Liver (tissue), 8 donors: ENCODE measurements at regions not wholly inside any gene's neighbourhood (a gene's known extent, or its start where the extent isn't known, plus 50 kb on each side); places are given as distances from the start of the nearest gene placed in this dataset.

Experiments used
- DNase-seq: peaks from one replicate; pipeline ENCODE4 v3.0.0-alpha.2; 2017; ENCODE audit warnings: low spot score
- H3K27ac ChIP-seq, 2 donors: one replicate each; pipeline ENCODE4 v1.7.0; 2013; ENCODE audit warnings: inconsistent platforms in 2 of 2, low read length in 2 of 2, control low read depth in 1 of 2, low read depth in 1 of 2, mild to moderate bottlenecking in 1 of 2
- H3K27me3 ChIP-seq, 4 donors: one replicate each; pipeline versions ENCODE4 v1.6.1 to v1.7.0; 2013; ENCODE audit warnings: low read length in 3 of 4, inconsistent platforms in 1 of 4, mild to moderate bottlenecking in 1 of 4, moderate library complexity in 1 of 4; ENCODE audit not compliant: control insufficient read depth in 4 of 4, insufficient read depth in 4 of 4
- H3K36me3 ChIP-seq, 4 donors: one replicate each; pipeline versions ENCODE4 v1.6.1 to v1.7.0; 2013; ENCODE audit warnings: low read length in 3 of 4, mild to moderate bottlenecking in 3 of 4, low read depth in 1 of 4, moderate library complexity in 1 of 4; ENCODE audit not compliant: control insufficient read depth in 4 of 4, insufficient read depth in 3 of 4
- H3K4me1 ChIP-seq, 4 donors: one replicate each; pipeline versions ENCODE4 v1.6.1 to v1.7.0; 2013; ENCODE audit warnings: low read length in 3 of 4, mild to moderate bottlenecking in 3 of 4, moderate library complexity in 1 of 4; ENCODE audit not compliant: control insufficient read depth in 4 of 4, insufficient read depth in 4 of 4
- H3K4me3 ChIP-seq, 3 donors: one replicate each; pipeline versions ENCODE4 v1.6.1 to v1.7.0; 2013; ENCODE audit warnings: low read length in 3 of 3, control low read depth in 1 of 3, low read depth in 1 of 3, mild to moderate bottlenecking in 1 of 3
- H3K9ac ChIP-seq, 2 donors: one replicate each; pipeline ENCODE4 v1.7.0; 2013; ENCODE audit warnings: low read length in 2 of 2, mild to moderate bottlenecking in 2 of 2, moderate library complexity in 2 of 2, control low read depth in 1 of 2, low read depth in 1 of 2
- H3K9me3 ChIP-seq, 4 donors: one replicate each; pipeline versions ENCODE4 v1.6.1 to v1.7.0; 2013; ENCODE audit warnings: low read length in 3 of 4; ENCODE audit not compliant: control insufficient read depth in 4 of 4
- ATF3 ChIP-seq: IDR thresholded peaks from 2 replicates; pipeline ENCODE4 v1.6.1; 2016; ENCODE audit warnings: antibody characterized with exemption
- EGR1 ChIP-seq, 2 donors: IDR thresholded peaks; 2 replicates each; pipeline ENCODE4 v1.6.1; 2016 to 2018; ENCODE audit warnings: antibody characterized with exemption in 2 of 2, low read depth in 2 of 2
- FOXA1 ChIP-seq: IDR thresholded peaks from 2 replicates; pipeline ENCODE4 v1.6.1; 2016; ENCODE audit warnings: antibody characterized with exemption
- FOXA2 ChIP-seq: IDR thresholded peaks from 2 replicates; pipeline ENCODE4 v1.6.1; 2016; ENCODE audit warnings: antibody characterized with exemption
- GABPA ChIP-seq, 2 donors: IDR thresholded peaks in 1 of 2; conservative IDR thresholded peaks in 1 of 2; 2 replicates each; pipeline ENCODE4 v1.6.1; 2016; ENCODE audit warnings: antibody characterized with exemption in 2 of 2, mild to moderate bottlenecking in 1 of 2, moderate library complexity in 1 of 2
- HNF4A ChIP-seq, 2 donors: conservative IDR thresholded peaks; 2 replicates each; pipeline ENCODE4 v1.6.1; 2016; ENCODE audit warnings: antibody characterized with exemption in 2 of 2, mild to moderate bottlenecking in 2 of 2
- HNF4G ChIP-seq: IDR thresholded peaks from 2 replicates; pipeline ENCODE4 v1.6.1; 2016; ENCODE audit warnings: antibody characterized with exemption
- JUND ChIP-seq, 2 donors: IDR thresholded peaks; 2 replicates each; pipeline ENCODE4 v1.6.1; 2016; ENCODE audit warnings: antibody characterized with exemption in 2 of 2
- MAX ChIP-seq: IDR thresholded peaks from 2 replicates; pipeline ENCODE4 v1.6.1; 2016; ENCODE audit warnings: antibody characterized with exemption
- NR2F2 ChIP-seq: IDR thresholded peaks from 2 replicates; pipeline ENCODE4 v1.6.1; 2016; ENCODE audit warnings: antibody characterized with exemption
- RAD21 ChIP-seq, 2 donors: IDR thresholded peaks; 2 replicates each; pipeline ENCODE4 v1.6.1; 2016; ENCODE audit warnings: antibody characterized with exemption in 2 of 2, mild to moderate bottlenecking in 2 of 2
- REST ChIP-seq: IDR thresholded peaks from 2 replicates; pipeline ENCODE4 v1.6.1; 2016; ENCODE audit warnings: antibody characterized with exemption, mild to moderate bottlenecking
- RXRA ChIP-seq, 2 donors: IDR thresholded peaks; 2 replicates each; pipeline ENCODE4 v1.6.1; 2017 to 2018; ENCODE audit warnings: antibody characterized with exemption in 2 of 2, mild to moderate bottlenecking in 1 of 2
- SP1 ChIP-seq: IDR thresholded peaks from 2 replicates; pipeline ENCODE4 v1.6.1; 2018; ENCODE audit warnings: antibody characterized with exemption, mild to moderate bottlenecking
- TAF1 ChIP-seq: conservative IDR thresholded peaks from 2 replicates; pipeline ENCODE4 v1.6.1; 2016; ENCODE audit warnings: antibody characterized with exemption, mild to moderate bottlenecking
- YY1 ChIP-seq: IDR thresholded peaks from 2 replicates; pipeline ENCODE4 v1.6.1; 2016; ENCODE audit warnings: antibody characterized with exemption, mild to moderate bottlenecking
- ZBTB33 ChIP-seq: IDR thresholded peaks from 2 replicates; pipeline ENCODE4 v1.6.1; 2016; ENCODE audit warnings: antibody characterized with exemption
- WGBS: extraction: QIAGEN DNeasy Blood & Tissue Kit; methylation state at CpG from one replicate; pipeline ENCODE4 v1.1.7; 2013; 5-methylcytosine and 5-hydroxymethylcytosine counted together
- TF ChIP-seq, protein P1 (sequence below): fragments of 150-350 bp; IDR thresholded peaks from 2 replicates; pipeline ENCODE4 v1.5.1; 2017; ENCODE audit warnings: improper control_type of control experiment, low read depth, low read length; ENCODE audit not compliant: missing input control
- donor health status: healthy.
- donor health status: healthy.
- donor health status: healthy.
- donor health status: healthy.
- donor health status: healthy.

DNA sequence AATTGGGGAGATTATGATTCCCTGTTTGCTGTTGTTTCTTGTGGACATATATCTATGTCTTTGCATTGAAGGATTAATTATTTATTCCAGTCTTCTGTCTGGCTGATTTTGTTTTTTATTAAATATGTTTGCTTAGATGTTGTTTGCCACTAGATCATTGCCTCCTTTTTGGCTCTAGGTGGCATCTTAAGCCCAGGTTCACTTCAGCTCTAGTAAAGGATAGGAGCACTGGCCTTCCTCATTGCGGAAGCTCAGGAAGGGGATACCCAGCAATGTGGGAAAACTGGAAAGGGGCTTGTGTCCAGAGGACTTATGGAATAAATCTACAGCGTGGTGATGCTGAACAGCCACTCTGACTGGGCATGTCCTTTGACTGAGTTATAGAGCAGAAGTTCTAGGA, 821.6 kb downstream of the PDCD6IP start:
- TF ChIP-seq TAF1 (no peak), RAD21 (IDR thresholded peaks at IDR 0.05) (peak; percentile 10 to 11)
- 58% methylated on average over 2 of the region's 2 CpGs for WGBS
- no peak overlapping the region for H3K9ac ChIP-seq
- no peaks in the 10 kb centered on the region for H3K4me1 ChIP-seq
- peaks cover 0 to 3% (median 1%) of the 10 kb centered on the region in 4 donors for H3K9me3 ChIP-seq
- DNase-seq, result no peak
- no peaks in the 10 kb centered on the region for H3K27me3 ChIP-seq
- H3K36me3 ChIP-seq, result no peaks in the 10 kb centered on the region
- no peak overlapping the region for H3K4me3 ChIP-seq
- H3K27ac ChIP-seq, result no peak overlapping the region

DNA sequence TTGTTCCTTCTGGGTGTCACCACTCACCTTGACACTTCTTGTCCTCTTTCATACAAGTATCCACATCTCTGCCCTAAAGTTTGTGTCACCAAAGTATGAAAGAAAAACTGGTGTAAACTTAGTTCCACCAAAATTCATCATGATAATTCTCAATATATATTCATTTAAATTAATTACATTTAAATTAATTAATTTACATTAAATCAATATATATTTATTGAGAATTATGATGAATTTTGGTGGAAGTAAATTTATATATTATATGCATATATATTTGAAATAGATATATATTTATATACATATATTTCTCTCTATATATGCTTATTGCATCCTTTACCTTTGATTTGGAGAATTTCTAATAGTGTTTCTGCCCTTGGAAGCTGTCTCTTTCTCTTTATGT, 828.3 kb downstream of the PDCD6IP start:
- H3K4me1 ChIP-seq, result no peaks in the 10 kb centered on the region
- no peak for DNase-seq
- no peaks in the 10 kb centered on the region for H3K36me3 ChIP-seq
- H3K27ac ChIP-seq, result no peak overlapping the region
- no peak overlapping the region for H3K4me3 ChIP-seq
- no peaks in the 10 kb centered on the region for H3K27me3 ChIP-seq
- H3K9ac ChIP-seq, result no peak overlapping the region
- no peak for TF ChIP-seq ATF3
- no peak for TF ChIP-seq RXRA (IDR thresholded peaks at IDR 0.05)
- TF ChIP-seq GABPA (IDR thresholded peaks at IDR 0.05 in 1 of 2, conservative IDR thresholded peaks at IDR 0.05 in 1 of 2), result no peak
- no peak for TF ChIP-seq RAD21 (IDR thresholded peaks at IDR 0.05)
- TF ChIP-seq HNF4A (conservative IDR thresholded peaks at IDR 0.05), result no peak
- no peak for TF ChIP-seq FOXA2
- no peak for TF ChIP-seq JUND (IDR thresholded peaks at IDR 0.05)
- no peak for TF ChIP-seq REST
- no peak for TF ChIP-seq YY1
- no peak for TF ChIP-seq NR2F2
- TF ChIP-seq, protein P1, sequence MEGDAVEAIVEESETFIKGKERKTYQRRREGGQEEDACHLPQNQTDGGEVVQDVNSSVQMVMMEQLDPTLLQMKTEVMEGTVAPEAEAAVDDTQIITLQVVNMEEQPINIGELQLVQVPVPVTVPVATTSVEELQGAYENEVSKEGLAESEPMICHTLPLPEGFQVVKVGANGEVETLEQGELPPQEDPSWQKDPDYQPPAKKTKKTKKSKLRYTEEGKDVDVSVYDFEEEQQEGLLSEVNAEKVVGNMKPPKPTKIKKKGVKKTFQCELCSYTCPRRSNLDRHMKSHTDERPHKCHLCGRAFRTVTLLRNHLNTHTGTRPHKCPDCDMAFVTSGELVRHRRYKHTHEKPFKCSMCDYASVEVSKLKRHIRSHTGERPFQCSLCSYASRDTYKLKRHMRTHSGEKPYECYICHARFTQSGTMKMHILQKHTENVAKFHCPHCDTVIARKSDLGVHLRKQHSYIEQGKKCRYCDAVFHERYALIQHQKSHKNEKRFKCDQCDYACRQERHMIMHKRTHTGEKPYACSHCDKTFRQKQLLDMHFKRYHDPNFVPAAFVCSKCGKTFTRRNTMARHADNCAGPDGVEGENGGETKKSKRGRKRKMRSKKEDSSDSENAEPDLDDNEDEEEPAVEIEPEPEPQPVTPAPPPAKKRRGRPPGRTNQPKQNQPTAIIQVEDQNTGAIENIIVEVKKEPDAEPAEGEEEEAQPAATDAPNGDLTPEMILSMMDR, result no peak
- no peak for TF ChIP-seq ZBTB33
- no peak for TF ChIP-seq TAF1
- TF ChIP-seq SP1, result no peak
- no peak for TF ChIP-seq EGR1 (IDR thresholded peaks at IDR 0.05; ENCODE audit: low read depth in 2 of 2)
- no peak for TF ChIP-seq MAX
- TF ChIP-seq HNF4G, result no peak
- no peak for TF ChIP-seq FOXA1
- no peaks in the 10 kb centered on the region for H3K9me3 ChIP-seq
